GM18858 (cell line): ENCODE measurements at regions not wholly inside any gene's neighbourhood (a gene's known extent, or its start where the extent isn't known, plus 50 kb on each side); places are given as distances from the start of the nearest gene placed in this dataset.

Source experiments
- ATAC-seq: cut with Tn5 transposase; IDR thresholded peaks from one replicate; pipeline ENCODE4 v1.9.1; 2021; ENCODE audit not compliant: unreplicated experiment

GRCh38 chr1:37309574-37309973, 164.8 kb upstream of the ZC3H12A start:
- ATAC-seq: no peak

DNA sequence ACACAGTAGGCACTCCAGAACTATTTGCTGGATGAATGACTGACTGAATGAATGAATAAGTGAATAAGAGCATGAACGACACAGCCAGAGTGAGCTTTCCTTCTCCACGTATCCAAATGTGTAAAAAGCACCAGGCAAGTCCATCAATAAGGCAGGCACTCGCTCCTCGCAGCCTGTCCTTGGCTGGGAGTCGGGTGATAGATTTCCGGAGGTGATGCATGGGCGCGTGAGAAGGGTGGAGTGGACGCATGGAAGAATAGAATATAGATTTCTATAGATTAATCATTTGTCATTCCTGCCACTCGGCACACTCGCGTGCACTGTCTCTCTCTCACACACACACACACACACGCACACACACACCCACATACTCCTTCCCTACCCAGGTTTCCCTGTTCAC, 164.3 kb upstream of the ZC3H12A start:
- no peak for ATAC-seq

GRCh38 chr1:37315371-37315846, 159.0 kb upstream of the ZC3H12A start:
- ATAC-seq: no peak

- ATAC-seq: no peak
Measured at GRCh38 chr1:37317870-37318467, 156.4 kb upstream of the ZC3H12A start.

GRCh38 chr1:37318490-37318889, 155.9 kb upstream of the ZC3H12A start:
- ATAC-seq: no peak

- ATAC-seq: no peak
Measured at GRCh38 chr1:37319284-37319683, 155.1 kb upstream of the ZC3H12A start.

DNA sequence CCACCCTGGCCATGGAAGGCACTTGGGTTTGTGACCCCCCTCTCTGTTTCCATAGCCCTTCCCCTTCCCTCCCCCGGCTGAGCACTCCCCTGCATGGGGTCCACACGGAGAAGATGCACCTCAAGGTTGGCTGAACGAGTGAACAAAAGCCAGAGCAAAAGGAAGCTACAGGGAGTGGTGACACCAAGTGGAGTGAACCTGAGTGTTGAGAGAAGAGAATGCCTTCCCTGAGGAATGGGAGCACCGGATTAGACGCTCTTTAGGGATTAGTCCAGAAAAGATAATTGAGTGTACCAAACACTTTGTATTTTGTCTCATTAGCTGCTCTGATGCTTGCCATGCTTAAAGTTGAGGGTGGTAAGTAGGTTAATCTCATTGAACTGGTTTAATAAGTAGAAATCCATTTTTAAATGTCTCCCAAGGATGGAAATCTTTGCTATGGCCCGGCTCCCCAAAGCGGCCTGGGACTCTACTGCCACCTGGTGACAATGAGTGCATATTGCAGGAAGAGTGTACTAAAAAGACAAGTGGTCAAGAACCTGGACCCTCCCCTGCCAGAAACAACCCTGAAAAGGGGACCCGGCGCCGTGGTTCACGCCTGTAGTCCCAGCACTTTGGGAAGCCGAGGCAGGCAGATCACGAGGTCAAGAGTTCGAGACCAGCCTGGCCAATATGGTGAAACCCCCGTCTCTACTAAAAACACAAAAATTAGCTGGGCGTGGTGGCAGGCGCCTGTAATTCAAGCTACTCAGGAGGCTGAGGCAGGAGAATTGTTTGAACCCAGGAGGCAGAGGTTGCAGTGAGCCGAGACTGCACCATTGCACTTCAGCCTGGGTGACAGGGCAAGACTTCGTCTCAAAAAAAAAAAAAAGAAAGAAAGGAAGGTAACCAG, 150.6 kb upstream of the ZC3H12A start:
- no peak for ATAC-seq

DNA sequence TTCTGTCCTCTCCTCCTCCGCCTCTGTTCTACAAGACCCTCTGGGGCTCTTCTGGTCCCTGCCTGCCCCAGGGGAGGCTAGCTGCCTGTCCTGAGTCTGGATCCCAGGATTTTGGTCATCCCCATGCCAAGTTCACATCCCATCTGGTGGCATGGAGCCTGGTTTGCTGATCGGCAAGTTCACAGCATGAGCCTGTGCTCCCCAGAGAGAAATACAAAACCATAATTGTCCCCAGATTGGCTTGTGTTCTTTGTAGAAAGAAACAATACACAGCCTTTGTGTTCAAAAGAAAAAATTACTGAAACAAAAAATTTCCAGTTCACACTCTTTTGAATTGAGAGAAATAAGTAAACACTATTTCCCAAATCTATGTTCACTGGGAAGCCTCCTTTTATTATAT, 149.4 kb upstream of the ZC3H12A start:
- ATAC-seq: no peak

- ATAC-seq: no peak
Measured at GRCh38 chr1:37325509-37326437, 148.6 kb upstream of the ZC3H12A start.

DNA sequence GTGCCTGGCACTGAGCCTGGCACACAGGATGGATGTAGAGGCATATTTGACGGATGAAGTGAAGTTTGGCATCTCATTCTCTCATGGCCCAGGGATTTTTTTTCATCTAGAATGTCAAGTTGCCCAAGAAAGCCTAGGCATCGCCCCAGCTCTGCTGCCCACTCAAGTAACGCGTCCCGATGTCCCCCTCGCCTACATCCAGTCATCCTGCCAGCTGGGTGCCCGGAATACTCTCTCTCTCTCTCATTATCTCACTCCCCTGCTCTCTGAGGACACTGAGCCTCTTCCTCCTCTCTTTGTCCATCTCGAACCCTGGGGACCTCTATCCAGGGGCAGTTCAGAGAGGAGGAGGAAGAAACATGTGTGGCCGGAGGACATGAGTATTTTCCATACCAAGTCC, 142.3 kb upstream of the ZC3H12A start:
- no peak for ATAC-seq

GRCh38 chr1:37338658-37339057, 135.7 kb upstream of the ZC3H12A start:
- ATAC-seq: no peak

DNA sequence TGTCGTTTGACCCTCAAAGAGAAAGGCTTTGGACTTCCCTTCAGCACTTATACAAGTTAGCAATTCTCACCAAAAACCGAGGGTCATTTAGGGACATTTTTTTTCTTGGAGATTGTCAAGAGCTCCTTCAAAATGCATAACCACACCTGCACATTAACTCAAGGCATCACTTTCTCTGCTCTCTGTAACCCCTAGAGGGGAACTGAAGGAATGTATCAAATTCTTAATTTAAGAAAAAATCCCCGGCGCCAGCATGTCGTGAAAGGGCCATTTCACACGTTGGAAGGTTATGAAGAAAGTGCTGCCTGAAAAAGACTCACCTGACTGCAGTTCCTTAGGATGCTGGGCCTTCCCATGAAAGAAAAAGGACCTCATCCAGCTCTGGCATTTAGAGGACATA, 131.6 kb upstream of the ZC3H12A start:
- no peak for ATAC-seq

GRCh38 chr1:37347104-37347649, 127.2 kb upstream of the ZC3H12A start:
- ATAC-seq: no peak

GRCh38 chr1:37353871-37354270, 120.5 kb upstream of the ZC3H12A start:
- no peak for ATAC-seq

DNA sequence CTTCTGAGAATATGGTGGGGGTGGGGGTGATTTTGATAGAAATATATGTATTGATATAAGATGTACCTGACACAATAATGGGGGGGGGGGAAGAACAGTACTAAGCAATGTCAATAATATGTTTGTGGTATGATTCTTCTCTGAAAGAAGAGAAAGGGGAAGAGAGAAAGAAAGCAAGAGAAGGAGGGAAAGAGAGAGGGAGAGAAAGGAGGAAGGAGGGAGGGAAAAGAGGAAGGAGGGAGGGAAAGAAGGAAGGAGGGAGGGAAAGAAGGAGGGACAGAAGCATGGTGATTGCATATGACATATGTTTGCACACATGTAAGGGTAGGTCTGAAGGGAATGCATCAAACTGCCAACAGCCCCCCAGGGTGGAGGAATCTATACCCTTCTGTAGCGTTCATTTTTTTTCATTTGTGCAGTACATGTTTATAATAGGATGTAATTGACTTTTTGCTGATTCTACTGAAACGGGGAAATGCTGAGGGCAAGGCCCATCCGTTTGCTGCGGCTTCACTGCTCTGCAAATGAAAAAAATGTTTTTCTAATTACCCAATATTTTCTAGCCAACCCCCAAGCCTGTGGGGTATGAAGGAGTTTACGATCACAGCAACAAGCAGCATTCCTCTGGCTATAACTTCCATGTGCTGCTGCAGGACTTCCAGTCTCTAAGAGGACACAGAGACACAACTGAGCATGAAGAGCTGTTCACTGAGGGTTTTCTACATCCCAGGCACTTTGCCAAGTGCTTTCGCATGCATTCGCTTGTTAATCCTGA, 119.3 kb upstream of the ZC3H12A start:
- ATAC-seq: no peak

- ATAC-seq: no peak
Measured at GRCh38 chr1:37358992-37359391, 115.4 kb upstream of the ZC3H12A start.

DNA sequence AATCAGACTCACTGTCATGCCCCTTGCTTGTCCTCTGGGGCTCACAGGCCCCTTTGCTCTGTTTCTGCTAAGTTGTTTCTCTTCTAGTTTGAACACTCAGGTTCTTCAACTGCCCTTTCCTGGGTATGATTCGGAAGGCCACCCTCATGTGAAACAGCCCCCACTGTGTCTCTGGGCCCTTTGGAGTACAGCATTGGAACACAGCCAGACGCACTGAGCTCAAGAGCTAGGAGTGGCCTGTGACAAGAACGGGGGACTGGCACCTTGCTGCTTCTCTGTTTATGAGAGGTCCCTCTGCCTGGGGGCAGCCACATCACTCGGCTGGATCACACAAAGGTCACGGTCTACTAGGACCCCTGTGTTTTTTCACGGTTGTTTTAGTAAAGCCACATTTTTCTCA, 114.4 kb upstream of the ZC3H12A start:
- ATAC-seq: no peak

- ATAC-seq: no peak
Measured at GRCh38 chr1:37362594-37363385, 111.6 kb upstream of the ZC3H12A start.

- ATAC-seq: no peak
Measured at GRCh38 chr1:37363535-37363934, 110.8 kb upstream of the ZC3H12A start.
